ENCODE measurements at regions not wholly inside any gene's neighbourhood (a gene's known extent, or its start where the extent isn't known, plus 50 kb on each side); places are given as distances from the start of the nearest gene placed in this dataset.
"Not testable (repeated sequence)": the region's sequence is repeated elsewhere in the genome, so short reads cannot be mapped to it uniquely, and the experiment has no call there.

- Histone ChIP-seq H3K27ac (ENCODE audit: insufficient read depth, low read depth, low read length, poor library complexity, severe bottlenecking) (no peak overlapping the region), H3K36me3 (ENCODE audit: control insufficient read depth, insufficient read depth, low read length) (no peaks in the 10 kb centered on the region), H3K9me3 (ENCODE audit: control insufficient read depth, low read length) (no peaks in the 10 kb centered on the region), H3K27me3 (ENCODE audit: control insufficient read depth, insufficient read depth, low read length, poor library complexity, severe bottlenecking) (no peaks in the 10 kb centered on the region), H3K4me3 (ENCODE audit: insufficient read depth, low read depth, low read length) (no peak overlapping the region), H3K4me1 (ENCODE audit: control insufficient read depth, insufficient read depth, low read length) (no peaks in the 10 kb centered on the region)
Measured at GRCh38 chr3:28151608-28152228, 89.7 kb upstream of the CMC1 start.

- Histone ChIP-seq H3K4me1 (ENCODE audit: control insufficient read depth, insufficient read depth, low read length) (no peaks in the 10 kb centered on the region), H3K4me3 (ENCODE audit: insufficient read depth, low read depth, low read length) (no peak overlapping the region)
- WGBS, 2 experiments = 87 to 91% methylated on average over 1 of the region's 2 CpGs
Measured at GRCh38 chr3:28155631-28156030, 85.8 kb upstream of the CMC1 start.

GRCh38 chr3:28156599-28156998 is 84.8 kb upstream of the CMC1 start:
- not testable (repeated sequence) for H3K27ac ChIP-seq (ENCODE audit: insufficient read depth, low read depth, low read length, poor library complexity, severe bottlenecking); H3K9me3 ChIP-seq (ENCODE audit: control insufficient read depth, low read length); H3K36me3 ChIP-seq (ENCODE audit: control insufficient read depth, insufficient read depth, low read length); H3K4me3 ChIP-seq (ENCODE audit: insufficient read depth, low read depth, low read length); H3K27me3 ChIP-seq (ENCODE audit: control insufficient read depth, insufficient read depth, low read length, poor library complexity, severe bottlenecking); H3K4me1 ChIP-seq (ENCODE audit: control insufficient read depth, insufficient read depth, low read length)
- 89 to 93% methylated on average over 16 of the region's 16 CpGs for WGBS, 2 experiments

More at GRCh38 chr3:28155631-28156030, 85.8 kb upstream of the CMC1 start:
- Histone ChIP-seq H3K36me3 (ENCODE audit: control insufficient read depth, insufficient read depth, low read length) (no peaks in the 10 kb centered on the region), H3K27me3 (ENCODE audit: control insufficient read depth, insufficient read depth, low read length, poor library complexity, severe bottlenecking) (no peaks in the 10 kb centered on the region), H3K27ac (ENCODE audit: insufficient read depth, low read depth, low read length, poor library complexity, severe bottlenecking) (no peak overlapping the region), H3K9me3 (ENCODE audit: control insufficient read depth, low read length) (no peaks in the 10 kb centered on the region)

GRCh38 chr3:28171962-28172361 is 69.5 kb upstream of the CMC1 start:
- WGBS, 2 experiments = 81 to 86% methylated on average over 1 of the region's 1 CpG
- Histone ChIP-seq H3K9me3 (ENCODE audit: control insufficient read depth, low read length) (no peaks in the 10 kb centered on the region), H3K27ac (ENCODE audit: insufficient read depth, low read depth, low read length, poor library complexity, severe bottlenecking) (no peak overlapping the region), H3K36me3 (ENCODE audit: control insufficient read depth, insufficient read depth, low read length) (no peaks in the 10 kb centered on the region), H3K4me1 (ENCODE audit: control insufficient read depth, insufficient read depth, low read length) (no peaks in the 10 kb centered on the region), H3K27me3 (ENCODE audit: control insufficient read depth, insufficient read depth, low read length, poor library complexity, severe bottlenecking) (no peaks in the 10 kb centered on the region), H3K4me3 (ENCODE audit: insufficient read depth, low read depth, low read length) (no peak overlapping the region)

GRCh38 chr3:28172748-28173147 is 68.7 kb upstream of the CMC1 start:
- Histone ChIP-seq H3K4me3 (ENCODE audit: insufficient read depth, low read depth, low read length) (no peak overlapping the region), H3K27ac (ENCODE audit: insufficient read depth, low read depth, low read length, poor library complexity, severe bottlenecking) (no peak overlapping the region), H3K27me3 (ENCODE audit: control insufficient read depth, insufficient read depth, low read length, poor library complexity, severe bottlenecking) (no peaks in the 10 kb centered on the region), H3K9me3 (ENCODE audit: control insufficient read depth, low read length) (no peaks in the 10 kb centered on the region), H3K36me3 (ENCODE audit: control insufficient read depth, insufficient read depth, low read length) (no peaks in the 10 kb centered on the region), H3K4me1 (ENCODE audit: control insufficient read depth, insufficient read depth, low read length) (no peaks in the 10 kb centered on the region)

- H3K4me1 ChIP-seq (ENCODE audit: control insufficient read depth, insufficient read depth, low read length) = no peaks in the 10 kb centered on the region
- WGBS, 2 experiments = 96 to 100% methylated on average over 1 to 3 of the region's 3 CpGs
- no peaks in the 10 kb centered on the region for H3K36me3 ChIP-seq (ENCODE audit: control insufficient read depth, insufficient read depth, low read length)
- no peak overlapping the region for H3K27ac ChIP-seq (ENCODE audit: insufficient read depth, low read depth, low read length, poor library complexity, severe bottlenecking)
- no peaks in the 10 kb centered on the region for H3K27me3 ChIP-seq (ENCODE audit: control insufficient read depth, insufficient read depth, low read length, poor library complexity, severe bottlenecking)
- H3K4me3 ChIP-seq (ENCODE audit: insufficient read depth, low read depth, low read length) = no peak overlapping the region
- no peaks in the 10 kb centered on the region for H3K9me3 ChIP-seq (ENCODE audit: control insufficient read depth, low read length)
Measured at GRCh38 chr3:28173836-28174235, 67.6 kb upstream of the CMC1 start.

GRCh38 chr3:28186748-28187147 is 54.7 kb upstream of the CMC1 start:
- no peak overlapping the region for H3K4me3 ChIP-seq (ENCODE audit: insufficient read depth, low read depth, low read length)
- no peaks in the 10 kb centered on the region for H3K27me3 ChIP-seq (ENCODE audit: control insufficient read depth, insufficient read depth, low read length, poor library complexity, severe bottlenecking)
- no peak overlapping the region for H3K27ac ChIP-seq (ENCODE audit: insufficient read depth, low read depth, low read length, poor library complexity, severe bottlenecking)
- H3K36me3 ChIP-seq (ENCODE audit: control insufficient read depth, insufficient read depth, low read length) = no peaks in the 10 kb centered on the region
- no peaks in the 10 kb centered on the region for H3K4me1 ChIP-seq (ENCODE audit: control insufficient read depth, insufficient read depth, low read length)
- no peaks in the 10 kb centered on the region for H3K9me3 ChIP-seq (ENCODE audit: control insufficient read depth, low read length)

GRCh38 chr3:28188686-28189085 is 52.7 kb upstream of the CMC1 start:
- Histone ChIP-seq H3K4me1 (ENCODE audit: control insufficient read depth, insufficient read depth, low read length) (no peaks in the 10 kb centered on the region), H3K9me3 (ENCODE audit: control insufficient read depth, low read length) (no peaks in the 10 kb centered on the region), H3K4me3 (ENCODE audit: insufficient read depth, low read depth, low read length) (no peak overlapping the region), H3K27ac (ENCODE audit: insufficient read depth, low read depth, low read length, poor library complexity, severe bottlenecking) (no peak overlapping the region), H3K36me3 (ENCODE audit: control insufficient read depth, insufficient read depth, low read length) (no peaks in the 10 kb centered on the region), H3K27me3 (ENCODE audit: control insufficient read depth, insufficient read depth, low read length, poor library complexity, severe bottlenecking) (no peaks in the 10 kb centered on the region)
- 95% methylated on average over 2 of the region's 2 CpGs; no CpG with 5 or more reads in 1 of the 2 experiments for WGBS, 2 experiments

GRCh38 chr3:28191363-28191762 is 50.1 kb upstream of the CMC1 start:
- Histone ChIP-seq H3K4me3 (ENCODE audit: insufficient read depth, low read depth, low read length) (no peak overlapping the region), H3K27ac (ENCODE audit: insufficient read depth, low read depth, low read length, poor library complexity, severe bottlenecking) (no peak overlapping the region), H3K4me1 (ENCODE audit: control insufficient read depth, insufficient read depth, low read length) (no peaks in the 10 kb centered on the region), H3K9me3 (ENCODE audit: control insufficient read depth, low read length) (no peaks in the 10 kb centered on the region), H3K27me3 (ENCODE audit: control insufficient read depth, insufficient read depth, low read length, poor library complexity, severe bottlenecking) (no peaks in the 10 kb centered on the region), H3K36me3 (ENCODE audit: control insufficient read depth, insufficient read depth, low read length) (no peaks in the 10 kb centered on the region)
- 93 to 100% methylated on average over 2 of the region's 2 CpGs for WGBS, 2 experiments

All from ectodermal cell (in vitro differentiated cells).